Adrenal gland (tissue), 5 donors: ENCODE measurements at regions not wholly inside any gene's neighbourhood (a gene's known extent, or its start where the extent isn't known, plus 50 kb on each side); places are given as distances from the start of the nearest gene placed in this dataset.

ENCODE experiments used
- CTCF ChIP-seq, 6 experiments: fragments of 450-650 bp in 4 of 6; fragments of 200-600 bp in 2 of 6; sonication (generic) in 1 of 6; IDR thresholded peaks; 1 replicate in 5 of 6; 2 replicates in 1 of 6; pipeline versions ENCODE4 v1.5.1 to v1.8.0; 2016 to 2021; ENCODE audit warnings: antibody characterized with exemption in 6 of 6, mild to moderate bottlenecking in 2 of 6, moderate library complexity in 1 of 6
- POLR2A ChIP-seq, 2 donors: fragments of 450-650 bp; IDR thresholded peaks; one replicate each; pipeline ENCODE4 v1.6.1; 2017; ENCODE audit warnings: antibody characterized with exemption in 2 of 2, mild to moderate bottlenecking in 2 of 2, moderate library complexity in 1 of 2
- donor health status: DM: no; HTN: no; CAD: no.

- TF ChIP-seq POLR2A (IDR thresholded peaks at IDR 0.05): no peak
- no peak for TF ChIP-seq CTCF (IDR thresholded peaks at IDR 0.05)
Observed at GRCh38 chr6:62446647-62447316, 160.8 kb upstream of the KHDRBS2 start.
